Right kidney (tissue), 1 donor: ENCODE measurements at regions not wholly inside any gene's neighbourhood (a gene's known extent, or its start where the extent isn't known, plus 50 kb on each side); places are given as distances from the start of the nearest gene placed in this dataset.

Experiments used
- DNase-seq: peaks from one replicate; pipeline ENCODE4 v3.0.0-alpha.2; 2016

DNA sequence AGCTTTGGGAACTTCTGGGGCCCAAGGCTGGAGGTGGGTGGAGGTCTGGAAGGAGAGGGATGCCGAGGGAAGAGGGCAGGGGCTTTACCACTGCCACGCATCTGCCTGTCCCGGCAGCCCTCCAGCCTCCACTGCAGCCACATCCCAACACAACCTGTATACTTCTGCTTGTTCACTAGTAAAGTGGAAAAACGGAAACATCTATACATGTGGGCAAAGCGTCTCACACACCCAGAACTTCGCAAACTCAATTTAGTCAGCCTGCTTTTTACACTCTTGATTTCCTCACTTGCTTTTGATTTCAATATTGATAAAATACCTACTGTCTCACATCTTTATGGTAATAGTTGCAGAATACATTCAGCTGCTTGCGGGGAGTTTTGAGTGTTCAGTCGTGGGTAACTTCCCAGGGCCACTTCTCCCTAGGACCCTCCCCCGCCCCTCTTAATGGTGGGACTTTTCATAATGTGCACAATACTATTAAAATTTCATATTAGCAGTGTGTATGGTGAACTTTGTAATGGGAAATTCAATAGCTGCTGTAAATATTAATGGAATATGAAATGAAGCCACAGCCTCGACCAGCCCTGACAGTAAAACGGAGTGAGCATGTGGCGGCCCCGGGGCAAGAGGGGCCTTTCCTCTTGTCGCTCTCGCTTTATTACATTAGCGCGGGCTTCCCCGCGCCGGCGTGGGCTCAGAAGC, 85.2 kb downstream of the NR2F2 start:
- DNase-seq = no peak

DNA sequence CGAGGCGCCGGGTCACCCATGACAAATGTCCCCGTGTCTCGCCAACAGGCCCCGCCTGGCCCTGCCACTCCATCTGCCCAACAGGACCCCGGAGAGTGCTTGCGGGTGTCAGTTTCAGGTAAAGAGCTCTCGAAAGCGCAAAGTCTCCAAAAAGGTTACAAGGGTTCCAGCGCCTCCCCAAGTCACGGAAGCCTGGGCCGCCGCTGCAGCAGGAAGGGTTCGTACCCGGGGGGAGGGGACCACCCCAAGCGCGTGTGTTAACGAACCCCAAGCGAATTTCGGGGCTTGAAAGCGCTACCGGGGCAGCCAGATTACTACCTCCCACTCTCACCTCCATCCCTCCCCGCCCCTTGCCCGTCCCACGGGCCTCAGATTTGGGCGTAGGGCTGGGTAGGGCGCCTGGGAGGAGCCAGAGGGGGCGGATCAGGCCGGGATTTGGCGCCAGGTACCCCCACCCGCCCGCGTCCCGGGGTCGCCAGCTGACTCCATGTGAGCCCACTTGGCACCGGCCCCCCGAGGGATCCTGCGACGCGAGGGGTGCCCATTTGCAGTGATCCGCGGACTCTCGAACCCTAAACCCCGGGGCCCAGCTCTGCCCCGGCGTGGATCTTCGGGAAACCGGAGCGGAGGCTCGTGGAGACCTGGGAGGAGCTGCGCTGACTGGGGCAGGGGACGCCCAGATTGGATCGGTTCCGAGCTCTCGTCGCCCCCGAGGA, 85.9 kb downstream of the NR2F2 start:
- peak; percentile 72 for DNase-seq

DNA sequence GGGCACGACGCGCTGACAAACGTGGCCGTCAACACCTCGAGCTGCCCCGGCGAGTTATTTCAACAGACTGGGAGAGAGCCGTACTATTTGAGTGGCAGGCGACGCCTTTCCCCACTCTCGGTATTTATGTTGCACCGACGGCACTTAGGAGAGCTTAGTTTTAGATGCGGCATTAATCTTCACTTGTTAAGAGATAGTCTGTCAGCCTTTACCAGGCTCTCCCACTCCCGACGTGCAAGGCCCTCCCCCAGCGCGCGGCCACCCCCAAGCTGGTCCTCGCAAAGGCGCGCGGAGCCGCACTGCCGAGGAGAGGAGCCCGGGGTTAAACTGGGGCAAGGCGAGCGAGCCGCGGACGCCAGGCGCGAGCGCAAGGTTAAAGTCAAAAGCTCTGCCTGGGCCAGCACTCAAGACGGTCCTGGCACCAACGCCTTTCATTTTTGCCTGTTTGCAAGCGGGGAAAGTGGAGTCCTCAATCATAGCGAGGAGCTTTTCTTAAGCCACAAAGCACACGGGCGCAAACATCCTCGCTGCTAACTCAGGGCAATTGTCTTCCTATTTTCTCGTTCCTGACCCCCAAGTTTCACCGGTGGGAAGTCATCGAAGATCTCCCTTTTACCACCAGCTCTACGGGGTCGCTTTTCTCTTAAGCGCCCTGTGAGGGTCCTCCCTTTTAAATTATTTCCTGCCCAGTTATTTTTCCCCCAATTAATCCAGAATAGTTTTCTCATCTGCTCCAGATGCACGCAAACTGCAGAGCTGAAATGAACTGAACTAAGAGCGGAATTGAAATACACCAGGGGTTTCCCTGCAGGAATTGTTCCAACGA, 86.6 kb downstream of the NR2F2 start:
- peak; percentile 82 for DNase-seq

DNA sequence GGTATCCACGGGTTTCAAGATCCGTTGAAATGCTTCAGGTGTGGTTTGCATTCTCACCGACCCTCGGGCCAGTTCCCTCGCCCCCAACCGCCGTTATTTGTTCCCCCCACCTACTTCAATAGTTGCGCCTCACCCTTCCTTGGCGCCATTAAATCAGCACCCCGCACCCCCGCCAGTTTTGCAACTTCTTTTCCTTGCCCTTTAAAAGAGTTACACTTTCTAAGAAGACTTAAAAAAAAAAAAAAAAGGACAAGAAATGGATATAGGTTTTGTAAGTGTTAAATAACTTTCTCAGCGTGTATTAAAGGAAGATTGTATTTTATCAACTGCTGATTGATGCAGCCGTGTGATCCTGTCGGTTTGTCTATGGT, 87.2 kb downstream of the NR2F2 start:
- no peak for DNase-seq

DNA sequence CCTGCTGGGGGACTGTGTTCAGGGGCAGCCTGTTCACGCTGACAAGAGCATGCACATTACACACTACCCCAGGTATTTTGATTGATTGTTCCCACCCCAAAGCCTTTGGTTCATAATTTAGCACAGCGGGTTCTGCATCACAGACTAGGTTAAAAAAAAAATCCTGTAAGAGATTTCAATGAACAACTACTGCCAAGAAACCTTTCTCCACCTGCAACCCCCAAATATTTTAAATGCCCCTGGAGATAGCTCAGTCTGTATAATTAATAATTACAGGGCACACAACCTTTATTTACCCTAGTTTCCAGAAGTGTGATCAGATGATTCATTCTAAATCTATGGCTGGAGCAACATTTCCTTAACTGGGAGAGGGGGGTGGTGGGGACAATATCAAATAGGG, 87.6 kb downstream of the NR2F2 start:
- DNase-seq = peak; percentile 32

GRCh38 chr15:96421178-96421601, 90.7 kb downstream of the NR2F2 start:
- peak; percentile 33 for DNase-seq

DNA sequence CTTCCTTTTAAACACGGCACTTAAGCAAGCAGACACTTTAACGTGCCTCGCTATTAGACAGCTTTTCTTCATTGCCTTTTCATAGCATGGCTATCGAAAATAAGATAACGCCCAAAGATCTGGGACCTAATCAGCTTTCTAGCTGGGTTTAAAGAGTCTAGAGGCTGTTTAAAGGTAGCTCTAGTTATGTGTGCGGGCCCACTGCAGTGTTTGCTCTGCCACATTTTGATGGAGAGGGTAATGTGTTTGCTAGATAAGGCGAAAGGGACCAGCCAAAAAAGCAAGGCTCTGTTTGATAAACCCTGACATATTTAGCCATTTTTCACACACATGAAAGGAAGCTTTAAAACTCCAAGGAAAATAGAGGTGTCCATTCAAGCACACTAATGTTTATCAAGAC, 91.6 kb downstream of the NR2F2 start:
- DNase-seq = no peak

- DNase-seq = no peak
Observed at GRCh38 chr15:96424674-96425073, 94.2 kb downstream of the NR2F2 start.

- no peak for DNase-seq
Observed at GRCh38 chr15:96428742-96429141, 98.2 kb downstream of the NR2F2 start.

DNA sequence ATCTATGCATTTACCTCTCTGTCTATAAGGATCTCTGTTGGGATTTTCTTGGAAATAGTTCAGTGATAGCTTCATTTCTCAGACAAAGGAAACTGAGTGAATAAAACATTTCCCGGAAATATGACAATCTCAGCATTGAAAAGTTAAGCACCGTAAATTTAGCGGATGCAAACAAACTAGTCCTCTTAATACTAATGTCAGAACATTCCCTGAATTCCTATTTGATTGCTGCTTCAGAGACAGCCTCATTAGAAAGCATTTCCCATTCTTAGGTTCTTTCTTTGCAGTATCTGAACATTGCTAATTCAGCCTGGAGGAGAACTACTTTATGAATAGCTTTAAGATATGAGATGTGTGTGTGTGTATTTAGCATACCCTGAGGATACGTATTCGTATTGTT, 101.3 kb downstream of the NR2F2 start:
- DNase-seq = no peak

GRCh38 chr15:96435022-96435421, 104.5 kb downstream of the NR2F2 start:
- no peak for DNase-seq

- DNase-seq = no peak
Observed at GRCh38 chr15:96435841-96436240, 105.3 kb downstream of the NR2F2 start.

DNA sequence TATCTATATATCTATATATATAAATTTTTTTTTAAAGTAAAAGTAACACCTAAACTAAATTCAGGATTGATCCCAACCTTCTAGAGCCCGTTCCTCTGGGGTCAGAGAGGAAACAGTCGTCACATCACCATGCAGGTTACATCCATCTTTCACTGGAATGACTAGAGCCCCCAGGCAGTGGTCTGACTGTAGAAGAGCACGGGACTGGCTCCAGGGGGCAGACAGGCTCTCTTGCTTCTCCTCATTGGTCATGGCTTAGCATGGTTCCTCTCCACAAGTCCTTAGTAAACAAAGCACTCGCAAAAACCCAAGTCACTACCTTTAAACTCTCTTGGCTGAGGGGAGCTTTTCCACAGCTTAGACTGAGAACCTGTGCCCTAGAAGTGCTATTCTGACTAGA, 110.5 kb downstream of the NR2F2 start:
- DNase-seq = no peak

DNA sequence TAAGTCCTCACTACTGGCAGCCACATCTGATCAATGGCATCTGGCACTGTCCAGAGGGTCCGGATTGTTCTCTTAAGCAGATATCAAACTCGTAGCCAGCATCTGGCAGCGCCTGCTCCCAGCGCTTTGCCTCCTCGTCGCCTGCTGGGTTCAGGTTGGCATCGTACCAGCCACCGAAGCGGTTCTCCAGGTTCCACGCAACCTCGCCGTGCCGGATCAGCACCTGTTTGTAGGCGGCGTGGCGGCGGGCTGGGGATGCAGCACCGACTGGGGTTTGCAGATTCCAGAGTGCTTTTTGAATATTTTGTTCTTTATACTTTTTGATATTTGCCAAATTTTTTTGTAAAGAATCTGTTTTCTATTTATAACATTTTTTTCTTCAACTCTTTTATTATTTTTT, 111.6 kb downstream of the NR2F2 start:
- DNase-seq = no peak

- DNase-seq = no peak
Observed at GRCh38 chr15:96444865-96445264, 114.4 kb downstream of the NR2F2 start.

GRCh38 chr15:96448923-96449322, 118.4 kb downstream of the NR2F2 start:
- DNase-seq = no peak

- DNase-seq = no peak
Observed at GRCh38 chr15:96457841-96458240, 127.3 kb downstream of the NR2F2 start.

DNA sequence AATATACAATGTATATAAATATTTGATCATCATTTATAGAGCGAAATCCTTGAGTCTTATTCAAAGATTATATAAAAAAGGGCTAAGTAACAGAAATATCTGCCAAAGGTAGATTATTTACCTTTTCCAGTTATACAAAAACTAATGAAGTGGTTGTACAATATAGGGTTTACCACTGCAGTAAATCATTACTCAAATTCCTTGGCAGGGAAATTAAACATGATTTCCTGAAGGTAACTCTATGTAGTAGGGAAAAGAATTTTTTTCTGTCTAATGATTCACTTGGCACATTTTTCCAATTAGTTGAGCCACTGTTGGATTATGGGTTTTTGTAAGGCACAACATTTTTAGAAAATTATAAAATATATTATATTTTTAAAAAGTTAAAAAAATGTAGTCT, 129.6 kb downstream of the NR2F2 start:
- no peak for DNase-seq

GRCh38 chr15:96462768-96463750, 132.6 kb downstream of the NR2F2 start:
- DNase-seq = no peak

DNA sequence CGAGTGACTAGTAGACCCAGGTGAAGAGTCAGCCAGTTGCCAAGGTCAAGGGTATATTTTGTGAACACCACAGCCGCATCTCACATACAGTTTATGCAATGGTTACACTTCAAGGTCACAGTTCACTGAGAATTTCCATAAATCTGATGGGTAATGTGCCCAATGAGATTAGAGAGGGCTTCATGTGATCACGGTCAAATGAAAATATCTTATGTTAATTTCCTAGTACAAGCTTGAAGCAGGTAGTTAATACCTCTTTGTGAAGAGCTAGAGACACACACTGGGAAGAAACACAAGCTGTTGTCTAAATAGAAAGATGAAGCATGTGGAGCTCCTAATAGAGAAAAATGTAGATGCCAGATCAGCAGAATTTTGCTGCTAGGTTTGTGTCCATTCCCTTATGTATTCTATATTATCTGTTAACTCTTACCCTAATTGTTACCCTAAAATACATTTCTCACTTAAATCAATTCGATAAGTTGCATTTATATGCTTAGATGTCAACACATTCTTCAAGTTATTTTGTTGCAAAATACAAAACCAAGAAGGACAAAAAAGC, 136.0 kb downstream of the NR2F2 start:
- no peak for DNase-seq

GRCh38 chr15:96468036-96468435, 137.5 kb downstream of the NR2F2 start:
- no peak for DNase-seq
